HepG2 (cell line): ENCODE measurements at regions not wholly inside any gene's neighbourhood (a gene's known extent, or its start where the extent isn't known, plus 50 kb on each side); places are given as distances from the start of the nearest gene placed in this dataset.

Experiments used
- BCL6 ChIP-seq: IDR thresholded peaks from 2 replicates; pipeline ENCODE4 v1.6.1; 2016; ENCODE audit warnings: missing genetic modification reagents, missing compliant biosample characterization
- CCDC6 ChIP-seq: sonication (generic); formaldehyde crosslinking; IDR thresholded peaks from 2 replicates; pipeline ENCODE4 v1.8.1; 2022; ENCODE audit warnings: mild to moderate bottlenecking, missing genetic modification reagents, moderate library complexity
- EHMT2 ChIP-seq: fragments of 200-600 bp; sonication (generic); IDR thresholded peaks from 2 replicates; pipeline ENCODE4 v1.7.0; 2017; ENCODE audit warnings: antibody characterized with exemption, low read depth, low read length, borderline replicate concordance
- ETV5 ChIP-seq: IDR thresholded peaks from 2 replicates; pipeline ENCODE4 v1.6.1; 2018; ENCODE audit warnings: missing biosample characterization, missing genetic modification reagents, inconsistent platforms, borderline replicate concordance
- FOXK1 ChIP-seq: sonication (generic); formaldehyde crosslinking; IDR thresholded peaks from 2 replicates; pipeline ENCODE4 v1.4.0; 2020; ENCODE audit warnings: low read depth, missing genetic modification reagents, borderline replicate concordance
- HHEX ChIP-seq: IDR thresholded peaks from 2 replicates; pipeline ENCODE4 v1.6.1; 2016; ENCODE audit warnings: control low read depth
- HOXA5 ChIP-seq: sonication (generic); formaldehyde crosslinking; IDR thresholded peaks from 2 replicates; pipeline ENCODE4 v1.4.0; 2020; ENCODE audit warnings: missing genetic modification reagents
- KLF11 ChIP-seq: IDR thresholded peaks from 2 replicates; pipeline ENCODE4 v1.6.1; 2016; ENCODE audit warnings: missing compliant biosample characterization
- NFIC ChIP-seq: IDR thresholded peaks from 2 replicates; pipeline ENCODE4 v1.6.1; 2012; ENCODE audit warnings: mild to moderate bottlenecking, low read length, inconsistent platforms
- PAWR ChIP-seq: sonication (generic); formaldehyde crosslinking; IDR thresholded peaks from 2 replicates; pipeline ENCODE4 v1.4.0; 2020; ENCODE audit warnings: missing genetic modification reagents, mild to moderate bottlenecking, borderline replicate concordance
- PITX1 ChIP-seq: sonication (generic); formaldehyde crosslinking; IDR thresholded peaks from 2 replicates; pipeline ENCODE4 v1.5.1; 2020; ENCODE audit warnings: mild to moderate bottlenecking, missing genetic modification reagents
- PLRG1 ChIP-seq: fragments of 450-650 bp; conservative IDR thresholded peaks from 2 replicates; pipeline ENCODE4 v1.6.1; 2016
- PPARG ChIP-seq: conservative IDR thresholded peaks from 2 replicates; pipeline ENCODE4 v1.6.1; 2016; ENCODE audit warnings: missing biosample characterization, missing genetic modification reagents
- RNF2 ChIP-seq: fragments of 450-650 bp; conservative IDR thresholded peaks from 2 replicates; pipeline ENCODE4 v1.6.1; 2016; ENCODE audit warnings: low read depth
- RORA ChIP-seq: sonication (generic); formaldehyde crosslinking; IDR thresholded peaks from 2 replicates; pipeline ENCODE4 v1.5.0; 2020; ENCODE audit warnings: mild to moderate bottlenecking, missing genetic modification reagents, moderate library complexity
- SOX13 ChIP-seq, 3 experiments: fragments of 450-650 bp in 1 of 3; sonication (generic) in 1 of 3; formaldehyde crosslinking in 1 of 3; IDR thresholded peaks in 2 of 3; conservative IDR thresholded peaks in 1 of 3; 2 replicates each; pipeline versions ENCODE4 v1.5.0 to v1.6.1; 2016 to 2020; ENCODE audit warnings: antibody characterized with exemption in 1 of 3, mild to moderate bottlenecking in 1 of 3, missing compliant biosample characterization in 1 of 3, missing genetic modification reagents in 1 of 3, moderate library complexity in 1 of 3
- STAG1 ChIP-seq: sonication (generic); formaldehyde crosslinking; IDR thresholded peaks from 2 replicates; pipeline ENCODE4 v1.4.0; 2020; ENCODE audit warnings: missing genetic modification reagents
- U2AF1 ChIP-seq: fragments of 200-400 bp; formaldehyde crosslinking; optimal IDR thresholded peaks from 2 replicates; pipeline ENCODE3; 2017; ENCODE audit warnings: mild to moderate bottlenecking, low read depth, low read length
- ZBTB21 ChIP-seq: sonication (generic); formaldehyde crosslinking; IDR thresholded peaks from 2 replicates; pipeline ENCODE4 v1.4.0; 2020; ENCODE audit warnings: missing genetic modification reagents
- ZNF264 ChIP-seq: sonication (generic); formaldehyde crosslinking; IDR thresholded peaks from 2 replicates; pipeline ENCODE4 v1.4.0; 2020; ENCODE audit warnings: missing genetic modification reagents
- ZNF30 ChIP-seq: sonication (generic); formaldehyde crosslinking; IDR thresholded peaks from 2 replicates; pipeline ENCODE4 v1.5.0; 2020; ENCODE audit warnings: mild to moderate bottlenecking, missing genetic modification reagents
- ZNF354B ChIP-seq: sonication (generic); formaldehyde crosslinking; IDR thresholded peaks from 2 replicates; pipeline ENCODE4 v1.8.0; 2022; ENCODE audit warnings: mild to moderate bottlenecking, missing genetic modification reagents
- ZNF781 ChIP-seq: sonication (generic); formaldehyde crosslinking; IDR thresholded peaks from 2 replicates; pipeline ENCODE4 v1.5.1; 2020; ENCODE audit warnings: borderline replicate concordance, mild to moderate bottlenecking, missing genetic modification reagents; ENCODE audit errors: not compliant biosample characterization
- ZSCAN29 ChIP-seq: sonication (generic); formaldehyde crosslinking; conservative IDR thresholded peaks from 2 replicates; pipeline ENCODE4 v1.4.0; 2020; ENCODE audit warnings: mild to moderate bottlenecking, missing genetic modification reagents
- TF ChIP-seq, protein P1 (sequence below): sonication (generic); formaldehyde crosslinking; IDR thresholded peaks from 2 replicates; pipeline ENCODE4 v1.4.0; 2020; ENCODE audit warnings: mild to moderate bottlenecking, missing genetic modification reagents
- TF ChIP-seq, protein P2 (sequence below): sonication (generic); formaldehyde crosslinking; IDR thresholded peaks from 2 replicates; pipeline ENCODE4 v1.4.0; 2020; ENCODE audit warnings: missing genetic modification reagents, borderline replicate concordance
- TF ChIP-seq, protein P3 (sequence below): IDR thresholded peaks from 2 replicates; pipeline ENCODE4 v1.6.1; 2016

DNA sequence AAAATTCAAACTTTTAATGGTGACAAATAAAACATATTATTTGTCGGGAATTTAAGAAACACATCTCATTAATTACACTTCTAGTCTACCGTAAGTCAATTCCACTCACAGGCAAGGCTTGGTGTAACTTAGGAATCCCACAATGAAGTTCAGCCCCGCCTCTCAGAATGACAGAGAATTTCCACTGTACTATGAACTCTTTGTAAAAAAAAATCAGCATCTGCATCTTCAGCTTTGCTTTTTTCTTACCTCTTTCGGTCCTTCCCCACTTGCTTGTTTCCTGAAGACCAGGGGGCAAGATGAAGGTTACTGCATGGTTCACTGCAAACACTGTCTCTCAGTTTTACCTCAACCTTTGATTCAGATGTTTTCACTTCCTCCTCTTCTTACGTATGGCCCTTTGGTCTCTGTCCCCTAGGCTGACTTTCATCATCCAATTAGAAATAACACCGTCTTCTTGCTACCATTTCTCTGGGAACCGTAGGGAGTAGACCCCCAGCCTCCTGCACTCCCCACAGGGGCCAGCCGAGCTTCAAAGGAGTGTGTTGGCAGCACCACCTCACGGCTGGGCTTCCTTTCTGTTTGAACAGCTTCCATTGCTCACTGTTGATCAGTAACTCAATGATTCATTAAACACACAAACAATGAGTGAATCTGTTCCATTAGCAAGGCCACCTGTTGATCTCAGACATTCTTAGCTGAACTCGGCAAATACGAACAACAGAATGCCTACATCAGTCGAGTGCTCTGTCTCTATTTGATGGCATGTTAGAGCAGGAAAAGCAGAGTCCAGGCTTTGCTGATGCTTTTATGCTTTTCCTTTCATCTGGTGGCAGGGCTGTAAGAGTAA, 343.0 kb downstream of the BMP4 start (continued):
- peak; percentile 90 for TF ChIP-seq KLF11 (CRISPR knock-in tag)
- TF ChIP-seq, protein P1, sequence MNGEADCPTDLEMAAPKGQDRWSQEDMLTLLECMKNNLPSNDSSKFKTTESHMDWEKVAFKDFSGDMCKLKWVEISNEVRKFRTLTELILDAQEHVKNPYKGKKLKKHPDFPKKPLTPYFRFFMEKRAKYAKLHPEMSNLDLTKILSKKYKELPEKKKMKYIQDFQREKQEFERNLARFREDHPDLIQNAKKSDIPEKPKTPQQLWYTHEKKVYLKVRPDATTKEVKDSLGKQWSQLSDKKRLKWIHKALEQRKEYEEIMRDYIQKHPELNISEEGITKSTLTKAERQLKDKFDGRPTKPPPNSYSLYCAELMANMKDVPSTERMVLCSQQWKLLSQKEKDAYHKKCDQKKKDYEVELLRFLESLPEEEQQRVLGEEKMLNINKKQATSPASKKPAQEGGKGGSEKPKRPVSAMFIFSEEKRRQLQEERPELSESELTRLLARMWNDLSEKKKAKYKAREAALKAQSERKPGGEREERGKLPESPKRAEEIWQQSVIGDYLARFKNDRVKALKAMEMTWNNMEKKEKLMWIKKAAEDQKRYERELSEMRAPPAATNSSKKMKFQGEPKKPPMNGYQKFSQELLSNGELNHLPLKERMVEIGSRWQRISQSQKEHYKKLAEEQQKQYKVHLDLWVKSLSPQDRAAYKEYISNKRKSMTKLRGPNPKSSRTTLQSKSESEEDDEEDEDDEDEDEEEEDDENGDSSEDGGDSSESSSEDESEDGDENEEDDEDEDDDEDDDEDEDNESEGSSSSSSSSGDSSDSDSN (CRISPR knock-in tag), result peak; percentile 68
- TF ChIP-seq RORA, result 0 out of 2 replicates have a peak, but pooled peaks have one; percentile 89
- peak; percentile 57 for TF ChIP-seq STAG1 (CRISPR knock-in tag)
- TF ChIP-seq BCL6, result peak; percentile 85
- peak; percentile 66; the same call in 1 of the 2 replicates for TF ChIP-seq HOXA5
- TF ChIP-seq ZBTB21 (CRISPR knock-in tag), result peak; percentile 21; the same call in 1 of the 2 replicates
- no peak for TF ChIP-seq PAWR (CRISPR knock-in tag)
- peak; percentile 78; the same call in 1 of the 2 replicates for TF ChIP-seq HHEX (CRISPR knock-in tag)
- TF ChIP-seq FOXK1, result peak; percentile 97
- peak; percentile 86 for TF ChIP-seq PPARG (CRISPR knock-in tag)
- peak; percentile 56; the same call in 1 of the 2 replicates for TF ChIP-seq ZNF354B (CRISPR knock-in tag)
- TF ChIP-seq, protein P2, sequence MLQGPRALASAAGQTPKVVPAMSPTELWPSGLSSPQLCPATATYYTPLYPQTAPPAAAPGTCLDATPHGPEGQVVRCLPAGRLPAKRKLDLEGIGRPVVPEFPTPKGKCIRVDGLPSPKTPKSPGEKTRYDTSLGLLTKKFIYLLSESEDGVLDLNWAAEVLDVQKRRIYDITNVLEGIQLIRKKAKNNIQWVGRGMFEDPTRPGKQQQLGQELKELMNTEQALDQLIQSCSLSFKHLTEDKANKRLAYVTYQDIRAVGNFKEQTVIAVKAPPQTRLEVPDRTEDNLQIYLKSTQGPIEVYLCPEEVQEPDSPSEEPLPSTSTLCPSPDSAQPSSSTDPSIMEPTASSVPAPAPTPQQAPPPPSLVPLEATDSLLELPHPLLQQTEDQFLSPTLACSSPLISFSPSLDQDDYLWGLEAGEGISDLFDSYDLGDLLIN, result no peak
- peak; percentile 89 for TF ChIP-seq ZNF781 (CRISPR knock-in tag)
- TF ChIP-seq ZSCAN29 (CRISPR knock-in tag), result peak; percentile 37; the same call in 1 of the 2 replicates
- peak; percentile 91; the same call in 1 of the 2 replicates for TF ChIP-seq NFIC
- peak; percentile 77; the same call in 1 of the 2 replicates for TF ChIP-seq CCDC6 (CRISPR knock-in tag)
- TF ChIP-seq PITX1 (CRISPR knock-in tag), result peak; percentile 90
- no peak for TF ChIP-seq EHMT2
- TF ChIP-seq U2AF1, result no peak
- peak; percentile 89 for TF ChIP-seq ETV5 (CRISPR knock-in tag)
- peak; percentile 66 for TF ChIP-seq SOX13 (IDR thresholded peaks at IDR 0.05)
- TF ChIP-seq SOX13 (CRISPR knock-in tag; conservative IDR thresholded peaks at IDR 0.05 in 1 of 2, IDR thresholded peaks at IDR 0.05 in 1 of 2), result peak in 1 of 2 experiments; percentile 95; a peak in 2 of 4 replicates
- TF ChIP-seq ZNF264, result peak; percentile 91
- TF ChIP-seq ZNF30, result no peak
- TF ChIP-seq PLRG1, result no peak
- TF ChIP-seq, protein P3, sequence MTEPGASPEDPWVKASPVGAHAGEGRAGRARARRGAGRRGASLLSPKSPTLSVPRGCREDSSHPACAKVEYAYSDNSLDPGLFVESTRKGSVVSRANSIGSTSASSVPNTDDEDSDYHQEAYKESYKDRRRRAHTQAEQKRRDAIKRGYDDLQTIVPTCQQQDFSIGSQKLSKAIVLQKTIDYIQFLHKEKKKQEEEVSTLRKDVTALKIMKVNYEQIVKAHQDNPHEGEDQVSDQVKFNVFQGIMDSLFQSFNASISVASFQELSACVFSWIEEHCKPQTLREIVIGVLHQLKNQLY, result 0 out of 2 replicates have a peak, but pooled peaks have one; percentile 61
- TF ChIP-seq RNF2, result no peak
